GM23338 (cell line): ENCODE measurements at regions not wholly inside any gene's neighbourhood (a gene's known extent, or its start where the extent isn't known, plus 50 kb on each side); places are given as distances from the start of the nearest gene placed in this dataset.

Experiments used
- ATAC-seq: fragments of 200-7000 bp; cut with Tn5 transposase; 3 replicates; pipeline ENCODE4 v1.9.1; 2020
- DNase-seq: peaks from one replicate; pipeline ENCODE4 v3.0.0-alpha.2; 2015; ENCODE audit warnings: low spot score
- H2AFZ ChIP-seq: fragments of 200-600 bp; sonication (generic); 2 replicates; pipeline ENCODE4 v1.8.0; 2016; ENCODE audit warnings: antibody characterized with exemption, mild to moderate bottlenecking, moderate library complexity
- H3F3A ChIP-seq: fragments of 200-600 bp; sonication (generic); replicated peaks from 2 replicates; pipeline ENCODE4 v1.8.0; 2017; ENCODE audit warnings: antibody characterized with exemption, mixed run types, low read depth
- H3K27ac ChIP-seq: fragments of 200-600 bp; sonication (generic); 2 replicates; pipeline ENCODE4 v1.6.1; 2016; ENCODE audit warnings: low read depth
- H3K27me3 ChIP-seq: fragments of 200-600 bp; sonication (generic); 2 replicates; pipeline ENCODE4 v1.8.0; 2016; ENCODE audit warnings: mild to moderate bottlenecking, mixed run types, moderate library complexity; ENCODE audit not compliant: insufficient read depth
- H3K36me3 ChIP-seq: fragments of 200-600 bp; sonication (generic); 2 replicates; pipeline ENCODE4 v1.8.0; 2016; ENCODE audit warnings: mild to moderate bottlenecking; ENCODE audit not compliant: insufficient read depth
- H3K4me1 ChIP-seq: fragments of 200-600 bp; sonication (generic); 2 replicates; pipeline ENCODE4 v1.8.0; 2016; ENCODE audit warnings: mild to moderate bottlenecking, moderate library complexity; ENCODE audit not compliant: insufficient read depth
- H3K4me2 ChIP-seq: fragments of 200-600 bp; sonication (generic); 2 replicates; pipeline ENCODE4 v1.7.1; 2017; ENCODE audit warnings: mixed run types
- H3K4me3 ChIP-seq: fragments of 200-600 bp; sonication (generic); 2 replicates; pipeline ENCODE4 v1.6.1; 2016; ENCODE audit warnings: mixed run types
- H3K79me2 ChIP-seq: fragments of 200-600 bp; sonication (generic); replicated peaks from 2 replicates; pipeline ENCODE4 v1.8.0; 2017; ENCODE audit warnings: mild to moderate bottlenecking; ENCODE audit not compliant: insufficient read depth
- H3K9me2 ChIP-seq: fragments of 200-600 bp; sonication (generic); 2 replicates; pipeline ENCODE4 v1.8.0; 2017; ENCODE audit not compliant: insufficient read depth
- H4K20me1 ChIP-seq: fragments of 200-600 bp; sonication (generic); replicated peaks from 2 replicates; pipeline ENCODE4 v1.8.0; 2017; ENCODE audit warnings: mild to moderate bottlenecking; ENCODE audit not compliant: insufficient read depth
- H3K27ac Mint-ChIP-seq: 2 replicates; pipeline ENCODE4 v1.8.0; 2020; ENCODE audit warnings: inconsistent platforms, mild to moderate bottlenecking, moderate library complexity, mixed read lengths
- H3K27me3 Mint-ChIP-seq: 3 replicates; pipeline ENCODE4 v1.8.0; 2022; ENCODE audit warnings: low read depth, mild to moderate bottlenecking, moderate library complexity, mixed read lengths, inconsistent platforms; ENCODE audit not compliant: insufficient read depth, poor library complexity
- H3K36me3 Mint-ChIP-seq: 3 replicates; pipeline ENCODE4 v1.8.0; 2021; ENCODE audit warnings: low read depth, mild to moderate bottlenecking, inconsistent platforms, moderate library complexity, mixed read lengths
- H3K4me1 Mint-ChIP-seq: 3 replicates; pipeline ENCODE4 v1.8.0; 2020; ENCODE audit warnings: mild to moderate bottlenecking, inconsistent platforms, mixed read lengths
- H3K4me3 Mint-ChIP-seq: 3 replicates; pipeline ENCODE4 v1.8.0; 2021; ENCODE audit warnings: moderate library complexity, mild to moderate bottlenecking, inconsistent platforms, mixed read lengths
- H3K9me3 Mint-ChIP-seq: 3 replicates; pipeline ENCODE4 v1.8.0; 2020; ENCODE audit warnings: moderate library complexity, mild to moderate bottlenecking, inconsistent platforms, mixed read lengths
- CREB1 ChIP-seq: fragments of 250-450 bp; sonication (Bioruptor Pico); IDR thresholded peaks from 2 replicates; pipeline ENCODE4 v1.5.0; 2020; ENCODE audit warnings: low read depth, mild to moderate bottlenecking, moderate library complexity
- EZH2phosphoT487 ChIP-seq: fragments of 200-600 bp; sonication (generic); IDR thresholded peaks from one replicate; pipeline ENCODE4 v1.8.1; 2018; ENCODE audit warnings: antibody characterized with exemption; ENCODE audit not compliant: unreplicated experiment
- JUNB ChIP-seq: IDR thresholded peaks from one replicate; pipeline ENCODE4 v1.6.1; 2016; ENCODE audit warnings: antibody characterized with exemption; ENCODE audit not compliant: unreplicated experiment
- NANOG ChIP-seq: IDR thresholded peaks from 2 replicates; pipeline ENCODE4 v1.6.1; 2016; ENCODE audit warnings: antibody characterized with exemption, borderline replicate concordance
- STAT1 ChIP-seq: IDR thresholded peaks from one replicate; pipeline ENCODE4 v1.6.1; 2016; ENCODE audit warnings: antibody characterized with exemption; ENCODE audit not compliant: unreplicated experiment
- ZNF114 ChIP-seq: fragments of 250-450 bp; sonication (Bioruptor Pico); IDR thresholded peaks from 2 replicates; pipeline ENCODE4 v1.5.0; 2020; ENCODE audit warnings: mild to moderate bottlenecking, moderate library complexity
- ZNF331 ChIP-seq: fragments of 250-450 bp; sonication (Bioruptor Pico); IDR thresholded peaks from 2 replicates; pipeline ENCODE4 v1.5.0; 2020; ENCODE audit warnings: low read depth, mild to moderate bottlenecking, moderate library complexity
- TF ChIP-seq, protein P1 (sequence below): IDR thresholded peaks from 2 replicates; pipeline ENCODE4 v1.6.1; 2016; ENCODE audit warnings: antibody characterized with exemption
- TF ChIP-seq, protein P2 (sequence below): fragments of 250-450 bp; sonication (Bioruptor Pico); IDR thresholded peaks from 2 replicates; pipeline ENCODE4 v1.5.0; 2020; ENCODE audit warnings: mild to moderate bottlenecking, moderate library complexity
- TF ChIP-seq, protein P3 (sequence below): IDR thresholded peaks from one replicate; pipeline ENCODE4 v1.6.1; 2018; ENCODE audit warnings: antibody characterized with exemption; ENCODE audit not compliant: unreplicated experiment

DNA sequence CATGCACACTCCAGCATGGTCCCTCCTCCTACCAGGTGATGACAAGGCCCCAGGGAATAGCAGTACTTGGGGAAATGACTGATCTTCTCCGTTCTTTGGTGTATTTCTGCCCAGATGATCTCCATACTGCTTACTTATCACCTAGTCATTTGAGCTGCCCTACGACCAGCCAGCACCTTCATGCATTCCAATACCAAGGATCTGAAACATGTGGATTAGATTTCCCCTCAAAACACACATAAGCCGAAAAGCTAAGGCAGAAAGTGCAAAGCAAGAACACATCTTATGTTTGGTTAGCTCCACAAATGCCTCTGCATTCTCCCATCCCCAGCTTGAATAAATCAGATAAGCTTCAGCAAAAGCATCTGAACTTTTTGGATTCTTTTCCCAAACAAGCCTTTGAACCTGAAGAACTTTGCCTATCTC, 64.8 kb upstream of the BCL6 start:
- no peak overlapping the region for H3K4me2 ChIP-seq
- no peaks in the 10 kb centered on the region for H3K79me2 ChIP-seq
- no peaks in the 10 kb centered on the region for H3K36me3 ChIP-seq
- DNase-seq (no peak), ATAC-seq (no peak)
- no peak for TF ChIP-seq ZNF114 (CRISPR knock-in tag)
- no peak for TF ChIP-seq ZNF331
- TF ChIP-seq STAT1: no peak
- H3K4me3 ChIP-seq: no peak overlapping the region
- Mint-ChIP-seq H3K36me3 (no peaks in the 10 kb centered on the region), H3K4me1 (peaks cover 10% of the 10 kb centered on the region), H3K4me3 (no peak overlapping the region), H3K9me3 (no peaks in the 10 kb centered on the region), H3K27ac (no peak overlapping the region), H3K27me3 (no peaks in the 10 kb centered on the region)
- H2AFZ ChIP-seq: no peak overlapping the region; the same call in 1 of the 2 replicates
- no peaks in the 10 kb centered on the region for H3K27me3 ChIP-seq
- H3K4me1 ChIP-seq: peaks cover 13% of the 10 kb centered on the region
- H3K27ac ChIP-seq: no peak overlapping the region
- H3F3A ChIP-seq: no peaks in the 10 kb centered on the region
- H3K9me2 ChIP-seq: peaks cover 5% of the 10 kb centered on the region; the same call in 1 of the 2 replicates
- no peaks in the 10 kb centered on the region for H4K20me1 ChIP-seq

DNA sequence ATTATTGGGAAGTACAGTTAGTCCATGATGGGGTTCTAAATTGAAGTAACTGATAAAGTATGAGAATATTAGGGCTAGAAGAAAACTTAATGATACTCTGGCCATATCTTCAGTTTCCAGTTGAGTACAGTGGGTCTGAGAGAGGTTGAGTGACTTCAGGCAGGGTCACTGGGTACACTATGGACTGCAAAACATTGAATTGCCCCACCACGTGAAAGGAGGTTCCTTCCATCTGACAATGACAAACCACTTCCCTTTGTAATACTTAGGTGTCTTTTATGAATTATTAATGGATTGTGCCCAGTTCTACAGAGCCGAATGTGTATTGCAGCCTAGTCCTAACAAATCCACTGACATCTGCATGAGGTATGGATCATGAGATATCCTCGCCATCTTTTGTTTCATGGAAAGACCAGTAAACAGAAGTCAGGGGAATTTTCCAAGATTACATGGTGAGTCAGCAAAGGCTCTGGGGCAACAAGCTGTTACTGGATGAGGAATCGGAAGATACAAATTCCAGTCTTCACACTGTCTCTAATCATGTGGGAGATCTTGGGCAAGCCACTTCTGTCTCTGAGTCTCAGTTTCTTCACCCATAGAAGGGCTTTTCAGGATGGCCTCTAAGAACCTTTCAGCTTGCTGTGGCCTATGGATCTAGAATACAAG, 66.5 kb upstream of the BCL6 start:
- no peak overlapping the region for H3K4me3 Mint-ChIP-seq
- Histone ChIP-seq H3K79me2 (no peaks in the 10 kb centered on the region), H3K9me2 (peaks cover 5% of the 10 kb centered on the region; the same call in 1 of the 2 replicates), H2AFZ (no peak overlapping the region), H3K4me3 (no peak overlapping the region), H3K27ac (no peak overlapping the region), H3F3A (no peaks in the 10 kb centered on the region), H3K4me1 (peaks cover 13% of the 10 kb centered on the region), H3K27me3 (no peaks in the 10 kb centered on the region), H3K36me3 (no peaks in the 10 kb centered on the region), H4K20me1 (no peaks in the 10 kb centered on the region), H3K4me2 (no peak overlapping the region)
- peaks cover 10% of the 10 kb centered on the region for H3K4me1 Mint-ChIP-seq
- H3K9me3 Mint-ChIP-seq: no peaks in the 10 kb centered on the region; the same call in 2 of the 3 replicates
- no peak overlapping the region for H3K27ac Mint-ChIP-seq
- no peaks in the 10 kb centered on the region for H3K36me3 Mint-ChIP-seq
- DNase-seq: no peak
- no peak for ATAC-seq
- no peaks in the 10 kb centered on the region for H3K27me3 Mint-ChIP-seq
- TF ChIP-seq, protein P1, sequence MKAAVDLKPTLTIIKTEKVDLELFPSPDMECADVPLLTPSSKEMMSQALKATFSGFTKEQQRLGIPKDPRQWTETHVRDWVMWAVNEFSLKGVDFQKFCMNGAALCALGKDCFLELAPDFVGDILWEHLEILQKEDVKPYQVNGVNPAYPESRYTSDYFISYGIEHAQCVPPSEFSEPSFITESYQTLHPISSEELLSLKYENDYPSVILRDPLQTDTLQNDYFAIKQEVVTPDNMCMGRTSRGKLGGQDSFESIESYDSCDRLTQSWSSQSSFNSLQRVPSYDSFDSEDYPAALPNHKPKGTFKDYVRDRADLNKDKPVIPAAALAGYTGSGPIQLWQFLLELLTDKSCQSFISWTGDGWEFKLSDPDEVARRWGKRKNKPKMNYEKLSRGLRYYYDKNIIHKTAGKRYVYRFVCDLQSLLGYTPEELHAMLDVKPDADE: no peak
- no peak for TF ChIP-seq STAT1
- no peak for TF ChIP-seq NANOG
- TF ChIP-seq CREB1 (CRISPR knock-in tag): no peak
- TF ChIP-seq ZNF114 (CRISPR knock-in tag): no peak
- TF ChIP-seq, protein P2, sequence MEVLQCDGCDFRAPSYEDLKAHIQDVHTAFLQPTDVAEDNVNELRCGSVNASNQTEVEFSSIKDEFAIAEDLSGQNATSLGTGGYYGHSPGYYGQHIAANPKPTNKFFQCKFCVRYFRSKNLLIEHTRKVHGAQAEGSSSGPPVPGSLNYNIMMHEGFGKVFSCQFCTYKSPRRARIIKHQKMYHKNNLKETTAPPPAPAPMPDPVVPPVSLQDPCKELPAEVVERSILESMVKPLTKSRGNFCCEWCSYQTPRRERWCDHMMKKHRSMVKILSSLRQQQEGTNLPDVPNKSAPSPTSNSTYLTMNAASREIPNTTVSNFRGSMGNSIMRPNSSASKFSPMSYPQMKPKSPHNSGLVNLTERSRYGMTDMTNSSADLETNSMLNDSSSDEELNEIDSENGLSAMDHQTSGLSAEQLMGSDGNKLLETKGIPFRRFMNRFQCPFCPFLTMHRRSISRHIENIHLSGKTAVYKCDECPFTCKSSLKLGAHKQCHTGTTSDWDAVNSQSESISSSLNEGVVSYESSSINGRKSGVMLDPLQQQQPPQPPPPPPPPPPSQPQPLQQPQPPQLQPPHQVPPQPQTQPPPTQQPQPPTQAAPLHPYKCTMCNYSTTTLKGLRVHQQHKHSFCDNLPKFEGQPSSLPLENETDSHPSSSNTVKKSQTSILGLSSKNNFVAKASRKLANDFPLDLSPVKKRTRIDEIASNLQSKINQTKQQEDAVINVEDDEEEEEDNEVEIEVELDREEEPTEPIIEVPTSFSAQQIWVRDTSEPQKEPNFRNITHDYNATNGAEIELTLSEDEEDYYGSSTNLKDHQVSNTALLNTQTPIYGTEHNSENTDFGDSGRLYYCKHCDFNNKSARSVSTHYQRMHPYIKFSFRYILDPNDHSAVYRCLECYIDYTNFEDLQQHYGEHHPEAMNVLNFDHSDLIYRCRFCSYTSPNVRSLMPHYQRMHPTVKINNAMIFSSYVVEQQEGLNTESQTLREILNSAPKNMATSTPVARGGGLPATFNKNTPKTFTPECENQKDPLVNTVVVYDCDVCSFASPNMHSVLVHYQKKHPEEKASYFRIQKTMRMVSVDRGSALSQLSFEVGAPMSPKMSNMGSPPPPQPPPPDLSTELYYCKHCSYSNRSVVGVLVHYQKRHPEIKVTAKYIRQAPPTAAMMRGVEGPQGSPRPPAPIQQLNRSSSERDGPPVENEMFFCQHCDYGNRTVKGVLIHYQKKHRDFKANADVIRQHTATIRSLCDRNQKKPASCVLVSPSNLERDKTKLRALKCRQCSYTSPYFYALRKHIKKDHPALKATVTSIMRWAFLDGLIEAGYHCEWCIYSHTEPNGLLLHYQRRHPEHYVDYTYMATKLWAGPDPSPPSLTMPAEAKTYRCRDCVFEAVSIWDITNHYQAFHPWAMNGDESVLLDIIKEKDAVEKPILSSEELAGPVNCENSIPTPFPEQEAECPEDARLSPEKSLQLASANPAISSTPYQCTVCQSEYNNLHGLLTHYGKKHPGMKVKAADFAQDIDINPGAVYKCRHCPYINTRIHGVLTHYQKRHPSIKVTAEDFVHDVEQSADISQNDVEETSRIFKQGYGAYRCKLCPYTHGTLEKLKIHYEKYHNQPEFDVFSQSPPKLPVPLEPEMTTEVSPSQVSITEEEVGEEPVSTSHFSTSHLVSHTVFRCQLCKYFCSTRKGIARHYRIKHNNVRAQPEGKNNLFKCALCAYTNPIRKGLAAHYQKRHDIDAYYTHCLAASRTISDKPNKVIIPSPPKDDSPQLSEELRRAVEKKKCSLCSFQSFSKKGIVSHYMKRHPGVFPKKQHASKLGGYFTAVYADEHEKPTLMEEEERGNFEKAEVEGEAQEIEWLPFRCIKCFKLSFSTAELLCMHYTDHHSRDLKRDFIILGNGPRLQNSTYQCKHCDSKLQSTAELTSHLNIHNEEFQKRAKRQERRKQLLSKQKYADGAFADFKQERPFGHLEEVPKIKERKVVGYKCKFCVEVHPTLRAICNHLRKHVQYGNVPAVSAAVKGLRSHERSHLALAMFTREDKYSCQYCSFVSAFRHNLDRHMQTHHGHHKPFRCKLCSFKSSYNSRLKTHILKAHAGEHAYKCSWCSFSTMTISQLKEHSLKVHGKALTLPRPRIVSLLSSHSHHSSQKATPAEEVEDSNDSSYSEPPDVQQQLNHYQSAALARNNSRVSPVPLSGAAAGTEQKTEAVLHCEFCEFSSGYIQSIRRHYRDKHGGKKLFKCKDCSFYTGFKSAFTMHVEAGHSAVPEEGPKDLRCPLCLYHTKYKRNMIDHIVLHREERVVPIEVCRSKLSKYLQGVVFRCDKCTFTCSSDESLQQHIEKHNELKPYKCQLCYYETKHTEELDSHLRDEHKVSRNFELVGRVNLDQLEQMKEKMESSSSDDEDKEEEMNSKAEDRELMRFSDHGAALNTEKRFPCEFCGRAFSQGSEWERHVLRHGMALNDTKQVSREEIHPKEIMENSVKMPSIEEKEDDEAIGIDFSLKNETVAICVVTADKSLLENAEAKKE (CRISPR knock-in tag): no peak
- TF ChIP-seq, protein P3, sequence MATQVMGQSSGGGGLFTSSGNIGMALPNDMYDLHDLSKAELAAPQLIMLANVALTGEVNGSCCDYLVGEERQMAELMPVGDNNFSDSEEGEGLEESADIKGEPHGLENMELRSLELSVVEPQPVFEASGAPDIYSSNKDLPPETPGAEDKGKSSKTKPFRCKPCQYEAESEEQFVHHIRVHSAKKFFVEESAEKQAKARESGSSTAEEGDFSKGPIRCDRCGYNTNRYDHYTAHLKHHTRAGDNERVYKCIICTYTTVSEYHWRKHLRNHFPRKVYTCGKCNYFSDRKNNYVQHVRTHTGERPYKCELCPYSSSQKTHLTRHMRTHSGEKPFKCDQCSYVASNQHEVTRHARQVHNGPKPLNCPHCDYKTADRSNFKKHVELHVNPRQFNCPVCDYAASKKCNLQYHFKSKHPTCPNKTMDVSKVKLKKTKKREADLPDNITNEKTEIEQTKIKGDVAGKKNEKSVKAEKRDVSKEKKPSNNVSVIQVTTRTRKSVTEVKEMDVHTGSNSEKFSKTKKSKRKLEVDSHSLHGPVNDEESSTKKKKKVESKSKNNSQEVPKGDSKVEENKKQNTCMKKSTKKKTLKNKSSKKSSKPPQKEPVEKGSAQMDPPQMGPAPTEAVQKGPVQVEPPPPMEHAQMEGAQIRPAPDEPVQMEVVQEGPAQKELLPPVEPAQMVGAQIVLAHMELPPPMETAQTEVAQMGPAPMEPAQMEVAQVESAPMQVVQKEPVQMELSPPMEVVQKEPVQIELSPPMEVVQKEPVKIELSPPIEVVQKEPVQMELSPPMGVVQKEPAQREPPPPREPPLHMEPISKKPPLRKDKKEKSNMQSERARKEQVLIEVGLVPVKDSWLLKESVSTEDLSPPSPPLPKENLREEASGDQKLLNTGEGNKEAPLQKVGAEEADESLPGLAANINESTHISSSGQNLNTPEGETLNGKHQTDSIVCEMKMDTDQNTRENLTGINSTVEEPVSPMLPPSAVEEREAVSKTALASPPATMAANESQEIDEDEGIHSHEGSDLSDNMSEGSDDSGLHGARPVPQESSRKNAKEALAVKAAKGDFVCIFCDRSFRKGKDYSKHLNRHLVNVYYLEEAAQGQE: no peak
- TF ChIP-seq ZNF331: no peak
- no peak for TF ChIP-seq EZH2phosphoT487
- TF ChIP-seq JUNB: no peak
